HG03060 (cell line): ENCODE measurements at regions not wholly inside any gene's neighbourhood (a gene's known extent, or its start where the extent isn't known, plus 50 kb on each side); places are given as distances from the start of the nearest gene placed in this dataset.

Experiments
- ATAC-seq: cut with Tn5 transposase; IDR thresholded peaks from one replicate; pipeline ENCODE4 v1.9.1; 2021; ENCODE audit warnings: low read depth, moderate number of reproducible peaks; ENCODE audit not compliant: unreplicated experiment

DNA sequence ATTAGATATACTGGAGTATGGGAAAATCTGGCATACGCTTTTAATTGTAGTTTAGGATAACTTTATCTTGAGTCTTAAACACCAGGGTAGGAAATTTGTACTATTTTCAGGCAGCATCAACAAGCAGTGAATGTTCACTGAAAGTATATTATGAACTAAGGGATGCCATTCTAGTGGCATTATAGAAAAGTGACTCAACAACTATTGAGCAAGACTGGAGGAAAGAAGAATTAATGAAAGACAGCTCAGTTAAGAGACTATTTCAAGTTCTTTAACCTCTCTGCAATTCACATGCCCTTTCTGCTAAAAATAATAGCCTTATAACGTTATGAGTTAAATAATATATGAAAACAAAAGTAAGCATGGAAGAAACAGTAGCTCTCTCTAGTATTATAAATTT, 343.1 kb downstream of the FSCB start:
- ATAC-seq: no peak

DNA sequence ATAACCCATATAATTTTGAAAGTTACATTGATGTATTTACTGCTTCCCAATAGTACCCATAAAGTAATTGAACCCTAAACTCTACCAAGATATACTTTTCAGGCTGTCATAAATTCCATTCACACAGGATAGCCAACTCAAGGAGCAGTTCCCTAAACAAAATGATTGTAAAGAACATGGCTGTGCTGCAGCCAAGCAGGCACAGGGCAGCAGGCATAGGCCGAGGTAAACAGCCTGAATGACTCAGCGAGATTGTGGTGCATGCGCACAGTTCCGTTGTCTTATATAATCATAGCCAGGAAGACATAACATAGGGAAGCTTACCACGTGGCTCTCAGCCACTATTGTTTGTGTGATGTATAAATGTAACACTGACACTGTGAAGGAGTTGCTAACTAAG, 344.9 kb downstream of the FSCB start:
- ATAC-seq: no peak

DNA sequence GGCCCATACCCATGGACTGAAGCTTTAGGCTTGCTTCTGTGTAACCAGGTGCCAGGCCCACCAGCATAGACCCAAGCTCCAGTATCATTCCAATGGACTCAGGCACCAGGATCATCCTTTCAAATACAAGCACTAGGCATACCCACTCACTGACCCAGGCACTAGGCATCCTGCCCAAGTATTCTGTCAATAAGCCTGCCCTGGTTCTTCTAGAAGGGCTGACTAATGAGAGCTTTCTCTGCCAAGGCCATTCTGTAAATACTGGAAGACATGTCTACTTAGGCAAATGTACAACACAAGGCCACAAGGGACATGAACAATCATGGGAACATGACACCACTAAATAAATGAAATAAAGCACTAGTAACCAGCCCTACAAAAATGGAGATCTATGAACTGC, 352.2 kb downstream of the FSCB start:
- no peak for ATAC-seq

DNA sequence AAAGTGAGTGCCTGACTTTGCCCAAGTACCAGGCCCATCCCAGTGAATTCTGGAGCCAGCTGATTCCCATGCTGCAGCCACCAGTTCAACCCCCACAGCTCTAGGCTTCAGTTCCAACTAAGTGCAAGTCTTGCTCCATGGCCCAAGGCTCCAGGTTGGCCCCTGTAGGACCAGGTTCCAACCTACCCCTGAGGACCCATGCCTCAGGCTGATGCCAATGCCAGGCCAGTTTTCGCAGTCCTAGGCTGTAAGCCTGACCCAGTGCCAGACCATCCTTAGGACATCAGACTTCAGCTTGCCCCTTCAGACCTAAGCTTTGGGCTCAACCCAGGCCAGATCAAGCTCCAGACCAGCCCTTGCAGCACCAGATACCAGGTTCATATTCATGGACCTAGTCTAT, 352.6 kb downstream of the FSCB start:
- no peak for ATAC-seq

DNA sequence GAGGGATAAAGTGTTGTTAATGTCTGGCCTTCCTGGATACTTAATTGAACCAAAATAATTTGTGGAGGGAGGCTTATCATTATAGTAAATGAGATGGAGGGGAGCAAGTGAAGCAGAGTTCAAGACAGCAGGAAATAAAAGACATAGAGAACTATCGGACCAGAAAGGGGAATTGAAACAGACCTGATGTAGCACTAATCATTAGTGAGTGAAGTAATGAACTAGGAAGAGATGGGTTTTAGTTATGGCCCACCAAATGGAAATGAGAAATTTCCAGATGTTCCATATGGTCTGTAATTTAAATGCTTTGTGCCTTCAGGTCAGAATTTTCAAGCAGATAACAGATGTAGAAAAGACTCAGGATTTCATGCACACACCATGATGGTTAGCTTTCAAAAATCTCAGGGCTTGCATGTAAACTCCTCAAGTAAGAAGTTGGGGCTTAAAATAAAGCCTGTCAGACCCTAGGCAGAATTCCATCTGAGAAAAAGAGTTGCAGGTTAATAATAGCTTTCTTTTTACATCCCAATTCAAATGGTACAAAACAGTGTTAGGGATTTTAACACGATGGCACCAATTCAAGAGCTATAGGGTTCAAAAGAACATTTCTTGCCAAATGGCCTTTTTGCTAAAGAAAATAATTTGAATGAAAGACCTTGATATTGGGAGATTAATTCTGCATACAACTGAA, 355.8 kb downstream of the FSCB start:
- ATAC-seq: no peak

DNA sequence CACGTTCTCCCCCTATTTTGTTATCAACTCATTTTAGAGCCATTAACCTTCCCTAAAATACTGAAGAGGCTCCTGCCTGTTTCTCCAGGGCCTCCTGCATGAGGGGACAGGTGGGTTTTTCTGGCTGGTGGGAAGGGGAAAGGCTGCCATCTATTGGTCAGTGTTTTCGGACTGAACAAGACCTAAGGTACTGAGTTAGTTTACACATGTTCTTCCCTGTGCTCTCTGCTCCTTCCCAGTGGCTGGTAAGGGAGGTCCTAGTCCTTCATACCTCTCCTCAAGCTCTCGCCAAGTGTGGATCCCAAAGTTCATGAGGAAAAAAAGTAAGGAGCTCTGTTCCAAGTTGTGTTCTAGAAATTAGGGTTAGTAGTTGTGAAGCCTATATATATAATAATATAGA, 357.5 kb downstream of the FSCB start:
- ATAC-seq: no peak

DNA sequence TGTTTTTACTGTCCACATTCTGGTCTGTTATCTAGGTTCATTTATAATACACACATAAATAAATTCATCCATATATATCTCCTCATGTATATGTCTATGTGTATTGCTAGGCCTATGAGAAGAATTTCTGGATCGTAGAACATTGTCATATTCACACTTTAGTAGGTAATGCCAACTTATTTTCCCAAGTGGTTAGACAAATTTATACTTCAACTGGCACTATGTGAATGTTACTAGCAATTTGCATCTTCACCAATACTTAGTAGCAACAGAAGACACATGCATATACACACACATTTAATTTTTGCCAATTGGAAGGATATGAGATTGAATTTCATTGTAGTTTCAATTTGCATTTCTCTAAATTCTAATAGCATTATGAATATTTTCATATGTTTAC, 365.1 kb downstream of the FSCB start:
- ATAC-seq: no peak

DNA sequence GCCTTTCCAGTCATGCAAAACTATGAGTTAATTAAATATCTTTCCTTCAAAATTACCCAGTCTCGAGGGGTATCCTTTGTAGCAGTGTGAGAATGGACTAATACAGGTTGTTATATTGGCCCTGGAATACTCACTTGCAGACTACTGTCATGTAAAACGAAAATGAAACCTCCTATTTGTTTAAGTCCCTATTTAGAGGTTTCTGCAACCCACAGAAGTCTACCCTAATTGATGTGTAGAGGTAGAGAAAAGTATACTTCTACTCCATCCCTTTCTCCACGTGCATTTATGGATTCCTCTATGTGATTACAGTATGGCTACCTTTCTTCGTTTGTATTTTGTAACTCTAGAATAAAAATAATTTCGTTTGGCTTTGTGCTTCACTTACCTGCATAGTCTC, 371.1 kb downstream of the FSCB start:
- no peak for ATAC-seq

DNA sequence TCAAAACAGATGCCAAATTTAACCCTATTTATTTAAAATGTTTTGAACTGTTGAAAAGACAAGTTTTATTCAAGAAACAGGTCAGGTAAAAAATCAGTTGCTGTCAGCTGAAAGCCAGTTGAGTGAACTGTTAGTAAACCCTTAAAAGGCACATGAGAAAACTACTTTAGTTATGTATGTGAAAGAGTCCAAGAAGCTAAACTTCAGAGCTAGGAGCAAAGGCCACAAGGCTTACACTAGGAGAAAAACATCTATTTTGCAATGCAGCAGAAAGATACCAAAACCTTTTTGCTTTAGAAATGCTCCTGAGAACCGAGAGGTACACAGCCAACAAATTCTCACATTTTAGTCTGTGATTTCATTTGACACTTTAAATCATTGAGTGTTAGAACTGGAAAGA, 375.2 kb downstream of the FSCB start:
- no peak for ATAC-seq

DNA sequence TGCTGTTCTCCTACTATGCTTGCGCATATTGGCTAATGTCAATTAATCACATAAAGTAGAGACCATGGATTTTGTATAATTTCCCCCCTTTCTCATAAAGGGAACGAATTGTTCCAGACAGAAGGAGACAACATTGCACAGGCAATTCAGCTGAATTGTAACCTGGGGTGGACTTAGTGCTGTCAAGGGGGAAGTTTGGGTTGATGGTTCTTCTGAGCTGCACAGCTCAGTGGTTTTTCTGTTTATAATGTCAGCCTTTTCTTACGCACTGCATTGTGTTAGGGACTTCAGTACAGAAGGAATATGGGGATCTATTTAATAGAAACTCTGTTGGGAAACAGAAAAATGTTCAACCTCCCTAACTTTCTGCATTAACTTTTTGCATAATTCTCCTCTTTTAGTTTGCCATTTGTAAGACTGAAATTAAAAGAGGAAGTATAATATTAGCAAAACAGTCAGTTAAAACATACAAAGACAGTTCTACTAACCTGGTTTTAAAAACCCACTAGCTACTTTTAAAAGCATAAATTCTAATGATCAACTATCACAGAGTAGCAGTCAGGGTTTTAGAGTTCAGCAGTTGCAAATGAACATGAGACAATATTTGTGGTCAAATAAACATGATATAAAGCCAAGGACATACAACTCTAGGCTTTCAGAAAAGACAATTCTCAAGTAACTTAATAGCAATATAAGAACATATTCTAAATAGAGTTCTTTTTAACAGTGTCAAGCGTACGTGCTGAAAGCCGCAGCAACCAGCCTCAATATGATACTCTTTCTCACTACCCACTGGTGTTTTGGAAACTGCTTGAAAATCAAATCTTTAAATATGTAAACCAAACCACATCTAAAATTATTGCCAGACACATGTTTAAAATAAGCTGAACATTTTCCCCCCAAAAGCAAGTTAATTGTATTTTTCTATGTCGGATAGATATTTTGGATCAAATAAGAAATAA, 393.0 kb downstream of the FSCB start:
- ATAC-seq: no peak

DNA sequence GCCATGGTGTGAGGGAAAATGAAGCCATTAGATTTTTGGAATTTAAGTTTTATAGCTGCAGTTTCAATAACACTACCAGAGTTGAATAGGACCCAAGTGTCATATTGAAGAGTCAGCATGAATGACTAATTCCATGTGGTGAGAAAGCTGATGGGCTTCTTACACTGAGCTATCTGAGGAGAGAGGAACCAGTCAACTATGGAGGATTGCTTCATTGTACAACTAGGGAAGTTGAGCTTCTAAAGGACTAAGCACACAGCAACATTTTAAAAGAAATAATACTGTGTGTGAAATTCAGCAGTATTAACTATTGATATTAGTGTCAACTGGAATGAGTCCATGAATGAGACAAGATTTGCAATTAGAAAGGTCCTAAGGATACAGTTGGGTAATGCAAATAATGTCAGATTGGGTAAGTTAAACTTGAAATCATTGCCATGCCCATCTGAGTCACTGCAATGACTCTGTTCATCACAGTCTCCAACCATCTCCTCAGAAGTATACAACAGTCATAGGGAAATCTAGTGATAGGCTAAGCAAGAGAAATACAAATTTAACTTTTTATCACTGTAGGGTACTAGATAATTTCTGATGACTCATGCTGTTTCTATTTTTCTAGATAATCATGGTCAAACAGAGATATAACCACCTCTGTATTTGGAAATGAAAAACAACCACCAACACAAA, 394.2 kb downstream of the FSCB start:
- no peak for ATAC-seq

DNA sequence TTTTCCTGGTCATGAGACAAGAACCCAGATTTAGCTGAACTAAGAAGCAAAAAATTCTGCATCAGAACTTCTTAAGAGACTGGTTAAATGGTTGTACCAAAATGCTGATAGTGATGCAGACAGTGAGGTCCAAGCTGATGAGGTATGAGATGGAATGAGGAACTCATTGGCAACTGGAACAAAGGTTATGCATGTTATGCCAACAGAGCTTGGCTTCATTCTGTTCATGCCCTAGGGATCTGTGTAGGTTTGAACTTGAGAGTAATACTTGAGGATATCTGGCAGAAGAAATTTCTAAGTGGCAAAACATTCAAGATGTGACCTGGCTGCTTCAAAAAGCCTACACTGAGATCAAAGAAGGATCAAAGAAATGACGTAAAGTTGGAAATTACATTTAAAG, 398.0 kb downstream of the FSCB start:
- ATAC-seq: no peak

DNA sequence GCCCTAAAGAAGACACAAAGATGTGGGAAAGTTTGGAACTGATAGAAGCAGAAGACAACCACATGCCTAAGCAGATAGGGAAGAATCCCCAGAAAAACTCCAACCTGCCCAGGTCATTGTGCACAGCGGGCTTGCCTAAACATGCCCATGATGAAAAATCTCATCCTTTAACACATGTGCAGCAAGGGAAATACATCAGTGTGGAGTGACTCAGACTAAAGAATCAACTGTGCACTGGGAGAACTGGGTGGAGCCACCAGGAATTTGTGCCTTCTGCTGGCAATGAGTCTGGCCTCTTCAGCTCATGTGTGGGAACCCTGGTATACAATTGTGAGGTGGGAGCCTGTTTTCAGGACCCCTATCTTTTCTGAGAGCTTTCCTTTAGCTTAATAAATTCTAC, 398.5 kb downstream of the FSCB start:
- no peak for ATAC-seq

DNA sequence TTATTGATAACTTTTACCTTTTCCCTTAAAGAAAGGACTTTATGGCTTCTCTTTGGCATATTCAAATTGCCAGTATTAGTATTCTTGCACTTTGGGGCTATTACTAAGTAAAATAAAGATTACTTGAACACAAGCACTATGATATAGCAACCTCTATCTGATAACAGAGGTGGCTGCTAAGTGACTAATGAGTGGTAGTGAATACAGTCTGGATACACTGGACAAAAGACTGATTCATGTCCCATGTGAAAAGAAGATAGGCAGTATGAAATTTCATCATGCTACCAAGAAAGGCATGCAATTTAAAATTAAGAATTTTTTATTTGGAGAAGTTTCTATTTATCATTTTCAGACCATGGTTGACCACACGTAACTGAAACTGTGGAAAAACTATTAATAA, 399.9 kb downstream of the FSCB start:
- no peak for ATAC-seq

DNA sequence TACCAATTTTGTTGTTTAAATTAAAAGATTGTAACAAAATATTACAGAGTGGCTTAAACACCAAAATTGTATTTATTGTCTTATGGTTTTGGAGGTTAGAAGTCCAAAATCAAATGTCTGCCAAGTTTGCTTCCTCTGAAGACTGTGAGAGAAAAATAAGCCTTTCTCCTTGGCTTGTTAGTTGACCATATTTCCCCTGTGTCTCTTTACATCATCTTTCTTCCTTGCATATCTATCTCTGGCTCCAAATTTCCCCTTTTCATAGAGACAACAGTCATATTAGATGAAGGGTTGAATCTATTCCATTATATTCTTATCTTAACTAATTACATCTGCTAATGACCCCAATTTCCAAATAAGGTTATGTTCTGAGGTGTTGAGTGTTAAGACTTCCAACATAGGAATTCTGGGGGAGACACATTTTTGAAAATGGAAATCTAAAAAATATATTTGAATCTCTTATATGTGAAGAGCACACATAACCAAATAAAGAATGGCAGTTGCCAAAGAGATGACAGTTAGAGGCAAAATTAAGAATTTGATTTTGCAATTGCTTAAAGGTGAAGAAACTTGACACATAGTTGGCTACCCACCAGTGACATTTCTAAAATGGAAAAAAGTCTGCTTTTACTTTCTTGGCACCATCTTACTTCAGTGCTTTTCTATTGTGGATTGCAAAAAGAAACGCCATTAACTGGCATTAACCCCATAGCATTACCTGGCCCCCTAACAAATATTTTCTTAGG, 407.2 kb downstream of the FSCB start:
- ATAC-seq: no peak

DNA sequence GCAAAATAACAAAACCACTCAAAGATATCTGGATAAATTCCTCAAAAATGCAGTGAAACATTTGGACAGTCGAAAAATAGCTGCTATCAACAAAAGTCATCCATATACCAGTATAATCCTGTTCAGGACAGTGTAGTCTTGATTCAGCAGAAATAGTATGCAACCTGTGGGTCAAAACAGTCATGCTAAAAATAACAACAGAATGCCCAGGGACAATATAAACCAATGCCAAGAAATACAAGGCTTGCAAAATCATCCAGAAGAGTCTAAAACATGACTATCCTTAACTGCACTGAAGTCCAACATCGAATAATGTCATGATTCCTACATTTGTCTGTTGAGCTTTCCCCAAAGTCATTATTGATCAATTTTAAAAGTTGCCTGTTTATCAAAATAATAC, 425.9 kb downstream of the FSCB start:
- no peak for ATAC-seq

DNA sequence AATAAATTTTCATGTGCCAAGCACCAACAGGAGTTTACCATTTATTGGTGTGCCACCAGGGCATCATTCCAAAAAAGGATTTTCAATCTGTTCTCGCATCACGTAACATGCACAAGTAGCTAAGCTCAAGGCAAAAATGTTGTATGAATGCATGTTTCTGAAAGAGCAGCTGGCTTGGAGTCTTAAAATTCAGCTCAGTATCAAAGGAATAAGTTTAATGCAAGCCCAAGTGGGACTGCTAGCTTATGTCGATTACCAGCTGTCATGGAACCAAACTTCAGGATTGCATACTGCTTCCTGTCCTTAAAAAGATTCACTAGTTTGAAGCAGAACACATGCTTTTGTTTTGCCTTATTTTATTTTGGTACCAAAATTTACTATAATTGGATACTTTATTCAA, 437.0 kb downstream of the FSCB start:
- no peak for ATAC-seq

DNA sequence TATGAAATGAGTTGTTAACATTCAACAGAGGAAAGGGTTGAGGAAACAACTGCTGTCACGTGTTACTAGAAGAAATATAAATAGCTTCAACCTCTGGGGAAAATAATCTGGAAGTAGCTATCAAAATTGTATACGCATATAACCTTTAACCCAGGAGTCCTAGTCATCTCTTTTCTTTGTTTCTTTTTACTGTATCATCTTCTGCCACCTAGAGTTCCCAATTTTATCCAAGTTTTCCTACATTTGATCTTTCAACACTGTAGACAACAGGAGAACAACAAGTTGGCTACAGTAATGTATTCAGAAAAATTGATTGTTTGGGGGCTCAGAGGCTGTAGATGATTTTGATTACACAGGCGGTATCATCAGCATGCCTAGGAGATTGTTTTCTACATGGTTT, 453.7 kb downstream of the FSCB start:
- ATAC-seq: no peak

DNA sequence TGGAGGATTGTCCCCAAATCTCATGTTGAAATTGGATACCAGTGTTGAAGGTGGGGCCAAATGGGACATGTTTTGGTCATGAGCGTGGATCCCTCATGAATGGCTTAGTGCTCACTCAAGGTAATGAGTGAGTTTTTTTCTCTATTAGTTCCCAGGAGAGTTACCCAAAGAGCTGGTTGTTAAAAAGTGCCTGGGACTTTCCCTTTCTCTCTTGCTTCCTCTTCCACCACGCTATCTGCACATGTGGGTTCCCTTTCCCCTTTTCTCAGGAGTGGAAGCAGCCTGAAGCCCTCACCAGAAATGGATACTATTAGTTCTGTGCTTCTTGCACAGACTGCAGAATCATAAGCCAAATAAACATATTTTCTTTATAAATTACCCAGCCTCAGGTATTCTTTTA, 465.4 kb downstream of the FSCB start:
- no peak for ATAC-seq

DNA sequence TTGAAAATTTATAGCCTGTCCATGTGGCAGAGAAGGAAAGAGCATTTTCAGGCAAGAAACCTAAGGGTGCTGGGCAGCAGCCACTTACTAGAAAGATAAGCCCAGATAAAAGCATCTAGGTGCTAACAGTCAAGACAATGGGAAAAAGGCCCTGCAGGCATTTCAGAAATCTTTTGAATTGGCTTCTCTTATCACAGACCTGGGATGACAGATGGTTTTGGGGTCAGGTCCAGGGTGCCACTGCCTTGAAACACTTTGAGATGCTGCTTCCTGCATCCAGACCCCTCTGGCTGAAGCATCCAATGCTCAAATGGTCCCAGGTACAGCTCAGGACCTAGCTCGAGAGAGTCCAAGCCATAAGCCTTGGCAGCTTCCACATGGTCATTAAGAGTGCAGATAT, 466.5 kb downstream of the FSCB start:
- no peak for ATAC-seq

DNA sequence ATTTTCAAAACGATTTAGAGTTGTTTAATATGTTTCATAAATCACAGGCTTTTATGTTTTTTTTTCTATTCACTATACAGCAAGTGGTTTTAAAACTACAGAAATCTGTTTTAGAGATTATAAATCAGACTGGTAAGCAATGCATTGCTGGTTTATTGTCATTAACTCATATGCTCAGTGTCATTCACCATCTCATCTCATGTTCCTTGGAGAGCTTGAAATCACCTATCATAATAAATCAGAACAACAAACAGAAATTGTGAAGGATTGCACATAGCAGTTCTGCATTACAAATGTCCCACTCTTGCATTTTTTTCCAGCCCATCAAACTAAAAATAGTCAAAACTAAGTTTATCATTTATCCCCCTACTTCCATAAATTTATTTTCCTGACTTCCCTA, 470.8 kb downstream of the FSCB start:
- no peak for ATAC-seq
